ENCODE measurements at regions not wholly inside any gene's neighbourhood (a gene's known extent, or its start where the extent isn't known, plus 50 kb on each side); places are given as distances from the start of the nearest gene placed in this dataset.

- POLR2A ChIA-PET: no interaction called here
- 30% methylated on average over 3 of the region's 3 CpGs for WGBS (ENCODE audit: low lambda C conversion rate)
- no TSS peak for BruUV-seq (replicated peaks)
- Histone ChIP-seq H3K9me3 (ENCODE audit: low read length) (peaks cover 61% of the 10 kb centered on the region), H3K4me1 (ENCODE audit: insufficient read depth, low read length) (no peaks in the 10 kb centered on the region), H3K36me3 (replicated peaks in 1 of 2; ENCODE audit: control insufficient read depth in 1 of 2, insufficient read depth in 2 of 2, low read length in 2 of 2) (no peaks in the 10 kb centered on the region), H3K27ac (ENCODE audit: extremely low read length, insufficient read depth, low read length) (no peak overlapping the region), H3K9ac (ENCODE audit: insufficient read depth, low read depth, low read length) (no peak overlapping the region), H3K4me3 (replicated peaks in 1 of 3; ENCODE audit: insufficient read depth in 1 of 3, low read depth in 2 of 3, low read length in 3 of 3) (no peak overlapping the region), H4K20me1 (ENCODE audit: insufficient read depth, low read length) (no peaks in the 10 kb centered on the region), H2AFZ (ENCODE audit: low read length) (no peak overlapping the region), H3K27me3 (ENCODE audit: control insufficient read depth in 1 of 2, insufficient read depth in 2 of 2, low read length in 2 of 2) (no peaks in the 10 kb centered on the region), H3K4me2 (ENCODE audit: low read depth, low read length) (no peak overlapping the region), H3K79me2 (ENCODE audit: insufficient read depth, low read length) (no peaks in the 10 kb centered on the region)
- FAIRE-seq: no peak
- in situ Hi-C loops (cut with HindIII; ENCODE audit: extremely low pct_ligation_motif_present, low pct_unique_long_range_greater_than_20kb): no loop called here
- intact Hi-C loops (cut with micrococcal nuclease; ENCODE audit: unreplicated experiment): no loop called here
- no peak for ATAC-seq
- TF ChIP-seq ZNF574 (CRISPR knock-in tag; IDR thresholded peaks at IDR 0.05): no peak
- TF ChIP-seq, protein P1, sequence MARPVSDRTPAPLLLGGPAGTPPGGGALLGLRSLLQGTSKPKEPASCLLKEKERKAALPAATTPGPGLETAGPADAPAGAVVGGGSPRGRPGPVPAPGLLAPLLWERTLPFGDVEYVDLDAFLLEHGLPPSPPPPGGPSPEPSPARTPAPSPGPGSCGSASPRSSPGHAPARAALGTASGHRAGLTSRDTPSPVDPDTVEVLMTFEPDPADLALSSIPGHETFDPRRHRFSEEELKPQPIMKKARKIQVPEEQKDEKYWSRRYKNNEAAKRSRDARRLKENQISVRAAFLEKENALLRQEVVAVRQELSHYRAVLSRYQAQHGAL (CRISPR knock-in tag; IDR thresholded peaks at IDR 0.05; ENCODE audit: not compliant biosample characterization): no peak
- TF ChIP-seq, protein P2, sequence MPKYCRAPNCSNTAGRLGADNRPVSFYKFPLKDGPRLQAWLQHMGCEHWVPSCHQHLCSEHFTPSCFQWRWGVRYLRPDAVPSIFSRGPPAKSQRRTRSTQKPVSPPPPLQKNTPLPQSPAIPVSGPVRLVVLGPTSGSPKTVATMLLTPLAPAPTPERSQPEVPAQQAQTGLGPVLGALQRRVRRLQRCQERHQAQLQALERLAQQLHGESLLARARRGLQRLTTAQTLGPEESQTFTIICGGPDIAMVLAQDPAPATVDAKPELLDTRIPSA (CRISPR knock-in tag; IDR thresholded peaks at IDR 0.05; ENCODE audit: borderline replicate concordance): no peak
- TF ChIP-seq ZNF253 (CRISPR knock-in tag; IDR thresholded peaks at IDR 0.05; ENCODE audit: borderline replicate concordance): no peak
- TF ChIP-seq, protein P3, sequence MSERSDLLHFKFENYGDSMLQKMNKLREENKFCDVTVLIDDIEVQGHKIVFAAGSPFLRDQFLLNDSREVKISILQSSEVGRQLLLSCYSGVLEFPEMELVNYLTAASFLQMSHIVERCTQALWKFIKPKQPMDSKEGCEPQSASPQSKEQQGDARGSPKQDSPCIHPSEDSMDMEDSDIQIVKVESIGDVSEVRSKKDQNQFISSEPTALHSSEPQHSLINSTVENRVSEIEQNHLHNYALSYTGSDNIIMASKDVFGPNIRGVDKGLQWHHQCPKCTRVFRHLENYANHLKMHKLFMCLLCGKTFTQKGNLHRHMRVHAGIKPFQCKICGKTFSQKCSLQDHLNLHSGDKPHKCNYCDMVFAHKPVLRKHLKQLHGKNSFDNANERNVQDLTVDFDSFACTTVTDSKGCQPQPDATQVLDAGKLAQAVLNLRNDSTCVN (CRISPR knock-in tag; IDR thresholded peaks at IDR 0.05; ENCODE audit: borderline replicate concordance): no peak
- TF ChIP-seq ZNF484 (CRISPR knock-in tag; IDR thresholded peaks at IDR 0.05; ENCODE audit: borderline replicate concordance, low read depth): no peak
- no peak for TF ChIP-seq KMT2A (CRISPR knock-in tag; IDR thresholded peaks at IDR 0.05)
- TF ChIP-seq SALL1 (CRISPR knock-in tag; IDR thresholded peaks at IDR 0.05): no peak
- TF ChIP-seq RBAK (CRISPR knock-in tag; IDR thresholded peaks at IDR 0.05): no peak
- no peak for TF ChIP-seq KLF11 (CRISPR knock-in tag; IDR thresholded peaks at IDR 0.05)
- TF ChIP-seq ZFP62 (CRISPR knock-in tag; IDR thresholded peaks at IDR 0.05): no peak
- no peak for TF ChIP-seq EP300 (IDR thresholded peaks at IDR 0.05; ENCODE audit: low read depth in 2 of 2, low read length in 2 of 2)
- no peak for TF ChIP-seq EP300 (CRISPR knock-in tag; IDR thresholded peaks at IDR 0.05; ENCODE audit: borderline replicate concordance)
- DNase-seq (ENCODE audit: low spot score): no peak
- CTCF ChIA-PET (ENCODE audit: low intra/inter-chr PET ratio, low total read pairs): no interaction called here
These were observed 381.5 kb downstream of the NEBL start for GRCh38 chr10:20515654-20516053.

Data from HepG2 (cell line).